IgD-negative memory B cell (primary cell): ENCODE measurements at regions not wholly inside any gene's neighbourhood (a gene's known extent, or its start where the extent isn't known, plus 50 kb on each side); places are given as distances from the start of the nearest gene placed in this dataset.
A peak's percentile ranks its signal among the peaks of the same experiment; 100 is the strongest.
"Not testable (repeated sequence)": the region's sequence is repeated elsewhere in the genome, so short reads cannot be mapped to it uniquely, and the experiment has no call there.

Experiments
- H3K27ac Mint-ChIP-seq, 3 donors: one replicate each; pipeline ENCODE4 v1.8.0; 2020 to 2022; ENCODE audit warnings: mild to moderate bottlenecking in 3 of 3, mixed read lengths in 3 of 3, moderate library complexity in 1 of 3
- H3K27me3 Mint-ChIP-seq: one replicate; pipeline ENCODE4 v1.8.0; 2021; ENCODE audit warnings: mixed read lengths
- H3K36me3 Mint-ChIP-seq: one replicate; pipeline ENCODE4 v1.8.0; 2020; ENCODE audit warnings: mild to moderate bottlenecking, mixed read lengths
- H3K4me1 Mint-ChIP-seq, 3 donors: one replicate each; pipeline ENCODE4 v1.8.0; 2020 to 2022; ENCODE audit warnings: mixed read lengths in 3 of 3, mild to moderate bottlenecking in 1 of 3
- H3K4me3 Mint-ChIP-seq, 4 donors: one replicate each; pipeline ENCODE4 v1.8.0; 2020 to 2022; ENCODE audit warnings: mild to moderate bottlenecking in 4 of 4, mixed read lengths in 4 of 4, moderate library complexity in 3 of 4
- H3K9me3 Mint-ChIP-seq, 3 donors: one replicate each; pipeline ENCODE4 v1.8.0; 2020 to 2021; ENCODE audit warnings: mixed read lengths in 3 of 3, mild to moderate bottlenecking in 1 of 3

GRCh38 chr7:66450814-66451213 is 177.9 kb upstream of the KCTD7 start:
- peaks cover 21% of the 10 kb centered on the region for H3K36me3 Mint-ChIP-seq
- H3K27ac Mint-ChIP-seq, H3K27me3 Mint-ChIP-seq, H3K9me3 Mint-ChIP-seq, H3K4me3 Mint-ChIP-seq: not testable (repeated sequence)
- peaks cover 5 to 11% (median 5%) of the 10 kb centered on the region in 3 donors for H3K4me1 Mint-ChIP-seq

- Mint-ChIP-seq H3K36me3 (peaks cover 21% of the 10 kb centered on the region), H3K4me1 (peaks cover 5 to 11% (median 5%) of the 10 kb centered on the region in 3 donors)
- H3K4me3 Mint-ChIP-seq, H3K27me3 Mint-ChIP-seq, H3K9me3 Mint-ChIP-seq, H3K27ac Mint-ChIP-seq: not testable (repeated sequence)
Measured at GRCh38 chr7:66451713-66452112, 177.0 kb upstream of the KCTD7 start.

GRCh38 chr7:66452165-66452564 is 176.5 kb upstream of the KCTD7 start:
- H3K27ac Mint-ChIP-seq = no peak overlapping the region
- no peaks in the 10 kb centered on the region for H3K27me3 Mint-ChIP-seq
- H3K9me3 Mint-ChIP-seq = no peaks in the 10 kb centered on the region
- peaks cover 5 to 11% (median 5%) of the 10 kb centered on the region in 3 donors for H3K4me1 Mint-ChIP-seq
- H3K4me3 Mint-ChIP-seq = no peak overlapping the region
- peaks cover 21% of the 10 kb centered on the region for H3K36me3 Mint-ChIP-seq

- Mint-ChIP-seq H3K27me3 (no peaks in the 10 kb centered on the region), H3K9me3 (no peaks in the 10 kb centered on the region), H3K4me3 (no peak overlapping the region), H3K4me1 (peaks cover 5 to 11% (median 5%) of the 10 kb centered on the region in 3 donors), H3K36me3 (peaks cover 24% of the 10 kb centered on the region), H3K27ac (no peak overlapping the region)
Measured at GRCh38 chr7:66453340-66453739, 175.3 kb upstream of the KCTD7 start.

- Mint-ChIP-seq H3K4me3 (peak overlapping the region in 1 of 4 donors; percentile 23), H3K4me1 (peaks cover 5 to 14% (median 5%) of the 10 kb centered on the region in 3 donors), H3K36me3 (peaks cover 22% of the 10 kb centered on the region), H3K9me3 (no peaks in the 10 kb centered on the region), H3K27ac (peak overlapping the region in 1 of 3 donors; percentile 8), H3K27me3 (no peaks in the 10 kb centered on the region)
Measured at GRCh38 chr7:66454600-66455225, 174.0 kb upstream of the KCTD7 start.

GRCh38 chr7:66455432-66455831 is 173.2 kb upstream of the KCTD7 start:
- not testable (repeated sequence) for H3K4me3 Mint-ChIP-seq, H3K27me3 Mint-ChIP-seq, H3K9me3 Mint-ChIP-seq
- peak overlapping the region in 2 of 3 donors; percentile 8 to 18 for H3K27ac Mint-ChIP-seq
- H3K4me1 Mint-ChIP-seq = peaks cover 5 to 14% (median 5%) of the 10 kb centered on the region in 3 donors
- H3K36me3 Mint-ChIP-seq = peaks cover 20% of the 10 kb centered on the region

- not testable (repeated sequence) for H3K27me3 Mint-ChIP-seq, H3K4me3 Mint-ChIP-seq, H3K9me3 Mint-ChIP-seq
- peaks cover 19% of the 10 kb centered on the region for H3K36me3 Mint-ChIP-seq
- H3K4me1 Mint-ChIP-seq = peaks cover 5 to 14% (median 5%) of the 10 kb centered on the region in 3 donors
- H3K27ac Mint-ChIP-seq = peak overlapping the region in 1 of 3 donors; percentile 48
Measured at GRCh38 chr7:66456431-66456830, 172.2 kb upstream of the KCTD7 start.

GRCh38 chr7:66458991-66459390 is 169.7 kb upstream of the KCTD7 start:
- not testable (repeated sequence) for H3K9me3 Mint-ChIP-seq, H3K27me3 Mint-ChIP-seq, H3K27ac Mint-ChIP-seq, H3K4me3 Mint-ChIP-seq
- H3K4me1 Mint-ChIP-seq = peaks cover 5 to 11% (median 5%) of the 10 kb centered on the region in 3 donors
- H3K36me3 Mint-ChIP-seq = peaks cover 22% of the 10 kb centered on the region

- not testable (repeated sequence) for H3K27me3 Mint-ChIP-seq, H3K4me3 Mint-ChIP-seq, H3K4me1 Mint-ChIP-seq, H3K27ac Mint-ChIP-seq, H3K9me3 Mint-ChIP-seq
- peaks cover 17% of the 10 kb centered on the region for H3K36me3 Mint-ChIP-seq
Measured at GRCh38 chr7:66459783-66460413, 168.8 kb upstream of the KCTD7 start.

GRCh38 chr7:66460921-66461361 is 167.7 kb upstream of the KCTD7 start:
- no peak overlapping the region for H3K27ac Mint-ChIP-seq

GRCh38 chr7:66461397-66461796 is 167.3 kb upstream of the KCTD7 start:
- H3K27ac Mint-ChIP-seq, H3K4me3 Mint-ChIP-seq, H3K4me1 Mint-ChIP-seq, H3K27me3 Mint-ChIP-seq, H3K9me3 Mint-ChIP-seq: not testable (repeated sequence)
- peaks cover 17% of the 10 kb centered on the region for H3K36me3 Mint-ChIP-seq

More at GRCh38 chr7:66460921-66461361, 167.7 kb upstream of the KCTD7 start:
- peaks cover 16% of the 10 kb centered on the region for H3K36me3 Mint-ChIP-seq
- H3K4me1 Mint-ChIP-seq = peaks cover 0 to 3% (median 0%) of the 10 kb centered on the region in 3 donors
- no peak overlapping the region for H3K4me3 Mint-ChIP-seq
- H3K9me3 Mint-ChIP-seq = peaks cover 0 to 6% (median 0%) of the 10 kb centered on the region in 3 donors
- H3K27me3 Mint-ChIP-seq = no peaks in the 10 kb centered on the region

GRCh38 chr7:66462831-66463230 is 165.8 kb upstream of the KCTD7 start:
- not testable (repeated sequence) for H3K4me1 Mint-ChIP-seq, H3K9me3 Mint-ChIP-seq, H3K4me3 Mint-ChIP-seq, H3K27me3 Mint-ChIP-seq
- peaks cover 14% of the 10 kb centered on the region for H3K36me3 Mint-ChIP-seq
- H3K27ac Mint-ChIP-seq = peak overlapping the region in 1 of 3 donors; percentile 53

GRCh38 chr7:66464059-66464458 is 164.6 kb upstream of the KCTD7 start:
- peaks cover 0 to 6% (median 0%) of the 10 kb centered on the region in 3 donors for H3K9me3 Mint-ChIP-seq
- H3K27me3 Mint-ChIP-seq = no peaks in the 10 kb centered on the region
- H3K4me1 Mint-ChIP-seq = no peaks in the 10 kb centered on the region
- peak overlapping the region in 1 of 3 donors; percentile 26 for H3K27ac Mint-ChIP-seq
- H3K36me3 Mint-ChIP-seq = peaks cover 12% of the 10 kb centered on the region
- no peak overlapping the region for H3K4me3 Mint-ChIP-seq

- no peaks in the 10 kb centered on the region for H3K4me1 Mint-ChIP-seq
- peaks cover 14% of the 10 kb centered on the region for H3K36me3 Mint-ChIP-seq
- H3K4me3 Mint-ChIP-seq = no peak overlapping the region
- H3K9me3 Mint-ChIP-seq = peaks cover 0 to 6% (median 0%) of the 10 kb centered on the region in 3 donors
- no peak overlapping the region for H3K27ac Mint-ChIP-seq
- no peaks in the 10 kb centered on the region for H3K27me3 Mint-ChIP-seq
Measured at GRCh38 chr7:66466081-66466600, 162.5 kb upstream of the KCTD7 start.

GRCh38 chr7:66467887-66468286 is 160.8 kb upstream of the KCTD7 start:
- Mint-ChIP-seq H3K4me1 (no peaks in the 10 kb centered on the region), H3K27ac (no peak overlapping the region), H3K27me3 (no peaks in the 10 kb centered on the region), H3K4me3 (no peak overlapping the region), H3K36me3 (peaks cover 8% of the 10 kb centered on the region), H3K9me3 (no peaks in the 10 kb centered on the region)

GRCh38 chr7:66473064-66473463 is 155.6 kb upstream of the KCTD7 start:
- H3K27me3 Mint-ChIP-seq, H3K4me1 Mint-ChIP-seq, H3K9me3 Mint-ChIP-seq, H3K4me3 Mint-ChIP-seq, H3K27ac Mint-ChIP-seq: not testable (repeated sequence)
- H3K36me3 Mint-ChIP-seq = peaks cover 15% of the 10 kb centered on the region
